Esophagus squamous epithelium (tissue), 4 donors: ENCODE measurements at regions not wholly inside any gene's neighbourhood (a gene's known extent, or its start where the extent isn't known, plus 50 kb on each side); places are given as distances from the start of the nearest gene placed in this dataset.

Experiments used
- POLR2A ChIP-seq, 4 donors: fragments of 450-650 bp; IDR thresholded peaks; one replicate each; pipeline ENCODE4 v1.6.1; 2017; ENCODE audit warnings: antibody characterized with exemption in 4 of 4, mild to moderate bottlenecking in 4 of 4, moderate library complexity in 3 of 4
- TF ChIP-seq, protein P1 (sequence below), 6 experiments: fragments of 450-650 bp in 4 of 6; fragments of 200-600 bp in 2 of 6; sonication (generic) in 2 of 6; IDR thresholded peaks; one replicate each; pipeline ENCODE4 v1.5.1; 2016 to 2019; ENCODE audit warnings: antibody characterized with exemption in 6 of 6, mild to moderate bottlenecking in 4 of 6, moderate library complexity in 4 of 6

DNA sequence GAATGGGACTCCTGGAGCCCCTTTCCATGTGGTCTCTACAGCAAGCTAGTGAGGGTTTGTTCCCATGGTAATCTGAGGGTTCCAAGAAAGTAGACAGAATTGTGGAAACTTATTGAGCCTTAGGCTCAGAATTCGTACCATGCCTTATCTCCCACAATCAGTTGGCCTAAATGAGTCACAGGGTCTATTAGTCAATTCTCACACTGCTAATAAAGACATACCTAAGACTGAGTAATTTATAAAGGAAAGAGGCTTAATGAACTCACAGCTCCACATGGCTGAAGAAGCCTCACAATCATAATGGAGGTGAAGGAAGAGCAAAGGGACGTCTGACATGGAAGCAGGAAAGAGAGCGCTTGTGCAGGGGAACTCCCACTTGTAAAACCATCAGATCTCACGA, 106.6 kb upstream of the CXADR start:
- TF ChIP-seq, protein P1, sequence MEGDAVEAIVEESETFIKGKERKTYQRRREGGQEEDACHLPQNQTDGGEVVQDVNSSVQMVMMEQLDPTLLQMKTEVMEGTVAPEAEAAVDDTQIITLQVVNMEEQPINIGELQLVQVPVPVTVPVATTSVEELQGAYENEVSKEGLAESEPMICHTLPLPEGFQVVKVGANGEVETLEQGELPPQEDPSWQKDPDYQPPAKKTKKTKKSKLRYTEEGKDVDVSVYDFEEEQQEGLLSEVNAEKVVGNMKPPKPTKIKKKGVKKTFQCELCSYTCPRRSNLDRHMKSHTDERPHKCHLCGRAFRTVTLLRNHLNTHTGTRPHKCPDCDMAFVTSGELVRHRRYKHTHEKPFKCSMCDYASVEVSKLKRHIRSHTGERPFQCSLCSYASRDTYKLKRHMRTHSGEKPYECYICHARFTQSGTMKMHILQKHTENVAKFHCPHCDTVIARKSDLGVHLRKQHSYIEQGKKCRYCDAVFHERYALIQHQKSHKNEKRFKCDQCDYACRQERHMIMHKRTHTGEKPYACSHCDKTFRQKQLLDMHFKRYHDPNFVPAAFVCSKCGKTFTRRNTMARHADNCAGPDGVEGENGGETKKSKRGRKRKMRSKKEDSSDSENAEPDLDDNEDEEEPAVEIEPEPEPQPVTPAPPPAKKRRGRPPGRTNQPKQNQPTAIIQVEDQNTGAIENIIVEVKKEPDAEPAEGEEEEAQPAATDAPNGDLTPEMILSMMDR (IDR thresholded peaks at IDR 0.05): no peak
- TF ChIP-seq POLR2A (IDR thresholded peaks at IDR 0.05): no peak
